Osteocyte (in vitro differentiated cells): ENCODE measurements at regions not wholly inside any gene's neighbourhood (a gene's known extent, or its start where the extent isn't known, plus 50 kb on each side); places are given as distances from the start of the nearest gene placed in this dataset.

Experiments used
- DNase-seq: peaks from one replicate; pipeline ENCODE4 v3.0.0; 2021; ENCODE audit warnings: mixed read lengths; ENCODE audit not compliant: unreplicated experiment; ENCODE audit errors: extremely low spot score
- H3K27ac Mint-ChIP-seq: one replicate; pipeline ENCODE4 v1.8.0; 2021; ENCODE audit warnings: mild to moderate bottlenecking, mixed read lengths; ENCODE audit not compliant: unreplicated experiment
- H3K27me3 Mint-ChIP-seq: one replicate; pipeline ENCODE4 v1.8.0; 2021; ENCODE audit warnings: mixed read lengths; ENCODE audit not compliant: unreplicated experiment
- H3K36me3 Mint-ChIP-seq: one replicate; pipeline ENCODE4 v1.8.0; 2021; ENCODE audit warnings: mixed read lengths; ENCODE audit not compliant: unreplicated experiment
- H3K4me1 Mint-ChIP-seq: one replicate; pipeline ENCODE4 v1.8.0; 2021; ENCODE audit warnings: mixed read lengths; ENCODE audit not compliant: unreplicated experiment
- H3K4me3 Mint-ChIP-seq: one replicate; pipeline ENCODE4 v1.8.0; 2021; ENCODE audit warnings: mild to moderate bottlenecking, moderate library complexity, mixed read lengths; ENCODE audit not compliant: unreplicated experiment
- H3K9me3 Mint-ChIP-seq: one replicate; pipeline ENCODE4 v1.8.0; 2021; ENCODE audit warnings: mixed read lengths; ENCODE audit not compliant: unreplicated experiment
- TF ChIP-seq, protein P1 (sequence below): fragments of 200-600 bp; sonication (generic); IDR thresholded peaks from 2 replicates; pipeline ENCODE4 v1.5.0; 2021; ENCODE audit warnings: antibody characterized with exemption, mild to moderate bottlenecking, moderate library complexity

DNA sequence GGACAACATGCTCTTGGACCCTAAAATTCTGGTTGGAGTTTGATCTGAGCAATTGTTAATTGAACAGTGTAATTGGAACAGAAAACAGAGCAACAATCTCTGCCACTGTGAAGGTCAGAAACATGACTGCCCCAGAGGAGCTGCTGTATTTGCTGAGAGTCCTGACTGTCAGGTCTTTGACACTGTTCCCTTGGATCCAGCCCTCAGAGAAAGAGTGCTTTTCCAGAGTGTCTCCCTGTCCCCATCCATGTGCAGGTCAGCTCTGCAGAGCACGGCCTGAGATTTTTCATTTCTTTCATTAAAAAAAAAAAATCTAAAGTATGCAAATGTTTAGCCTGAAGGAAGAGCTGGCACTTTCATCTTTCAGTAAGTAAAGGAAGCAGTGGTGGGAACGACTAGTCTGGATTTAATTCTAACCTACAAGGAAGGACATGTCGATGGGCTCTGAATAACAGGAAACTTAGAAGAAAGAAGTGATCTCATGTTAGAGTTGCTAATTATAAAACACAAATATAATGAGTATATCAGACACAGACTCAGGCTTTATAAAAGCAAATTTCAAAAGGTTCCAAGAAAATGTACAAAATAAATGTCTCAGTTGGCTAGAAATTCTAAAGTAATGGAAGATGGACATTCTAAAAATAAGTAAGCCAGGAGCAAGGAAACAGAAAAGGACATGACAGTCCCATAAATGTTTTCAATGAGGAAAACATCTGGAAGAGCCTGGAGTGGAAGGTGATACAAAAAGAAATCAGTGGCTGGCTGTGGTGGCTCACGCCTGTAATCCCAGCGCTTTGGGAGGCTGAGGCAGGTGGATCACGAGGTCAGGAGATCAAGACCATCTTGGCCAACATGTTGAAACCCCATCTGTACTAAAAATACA is 876.5 kb downstream of the EPHA4 start:
- TF ChIP-seq, protein P1, sequence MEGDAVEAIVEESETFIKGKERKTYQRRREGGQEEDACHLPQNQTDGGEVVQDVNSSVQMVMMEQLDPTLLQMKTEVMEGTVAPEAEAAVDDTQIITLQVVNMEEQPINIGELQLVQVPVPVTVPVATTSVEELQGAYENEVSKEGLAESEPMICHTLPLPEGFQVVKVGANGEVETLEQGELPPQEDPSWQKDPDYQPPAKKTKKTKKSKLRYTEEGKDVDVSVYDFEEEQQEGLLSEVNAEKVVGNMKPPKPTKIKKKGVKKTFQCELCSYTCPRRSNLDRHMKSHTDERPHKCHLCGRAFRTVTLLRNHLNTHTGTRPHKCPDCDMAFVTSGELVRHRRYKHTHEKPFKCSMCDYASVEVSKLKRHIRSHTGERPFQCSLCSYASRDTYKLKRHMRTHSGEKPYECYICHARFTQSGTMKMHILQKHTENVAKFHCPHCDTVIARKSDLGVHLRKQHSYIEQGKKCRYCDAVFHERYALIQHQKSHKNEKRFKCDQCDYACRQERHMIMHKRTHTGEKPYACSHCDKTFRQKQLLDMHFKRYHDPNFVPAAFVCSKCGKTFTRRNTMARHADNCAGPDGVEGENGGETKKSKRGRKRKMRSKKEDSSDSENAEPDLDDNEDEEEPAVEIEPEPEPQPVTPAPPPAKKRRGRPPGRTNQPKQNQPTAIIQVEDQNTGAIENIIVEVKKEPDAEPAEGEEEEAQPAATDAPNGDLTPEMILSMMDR, result no peak
- H3K36me3 Mint-ChIP-seq, result no peaks in the 10 kb centered on the region
- H3K4me3 Mint-ChIP-seq, result no peak overlapping the region
- no peaks in the 10 kb centered on the region for H3K27me3 Mint-ChIP-seq
- no peak overlapping the region for H3K27ac Mint-ChIP-seq
- peaks cover 11% of the 10 kb centered on the region for H3K4me1 Mint-ChIP-seq
- no peak for DNase-seq
- H3K9me3 Mint-ChIP-seq, result no peaks in the 10 kb centered on the region

- Mint-ChIP-seq H3K9me3 (peaks cover 3% of the 10 kb centered on the region), H3K36me3 (no peaks in the 10 kb centered on the region), H3K4me3 (no peak overlapping the region), H3K4me1 (peaks cover 11% of the 10 kb centered on the region), H3K27ac (no peak overlapping the region), H3K27me3 (no peaks in the 10 kb centered on the region)
- TF ChIP-seq, protein P1, result no peak
- no peak for DNase-seq
Observed at GRCh38 chr2:220696280-220696669, 875.8 kb downstream of the EPHA4 start.

DNA sequence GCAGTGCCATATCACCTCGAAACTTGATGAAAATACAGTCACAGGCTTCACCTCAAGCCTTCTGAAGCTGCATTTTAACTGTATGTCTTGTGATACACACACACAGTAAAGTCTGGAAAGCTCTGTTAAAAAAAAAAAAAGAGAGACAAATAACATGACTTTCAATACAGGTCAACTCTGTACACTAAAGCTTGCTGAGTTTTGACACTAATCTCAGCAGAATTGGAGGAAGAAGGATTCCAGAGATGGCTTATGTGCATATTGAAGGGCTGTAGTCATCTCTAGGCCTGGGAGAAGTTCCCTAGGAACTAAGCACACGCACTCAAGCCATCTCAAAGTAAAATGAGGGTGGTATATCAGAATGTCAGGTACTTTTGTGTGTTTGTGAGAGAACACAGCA is 875.1 kb downstream of the EPHA4 start:
- DNase-seq, result no peak
- TF ChIP-seq, protein P1, result no peak
- no peaks in the 10 kb centered on the region for H3K27me3 Mint-ChIP-seq
- no peaks in the 10 kb centered on the region for H3K36me3 Mint-ChIP-seq
- H3K4me1 Mint-ChIP-seq, result peaks cover 11% of the 10 kb centered on the region
- H3K27ac Mint-ChIP-seq, result no peak overlapping the region
- H3K4me3 Mint-ChIP-seq, result no peak overlapping the region
- peaks cover 7% of the 10 kb centered on the region for H3K9me3 Mint-ChIP-seq

DNA sequence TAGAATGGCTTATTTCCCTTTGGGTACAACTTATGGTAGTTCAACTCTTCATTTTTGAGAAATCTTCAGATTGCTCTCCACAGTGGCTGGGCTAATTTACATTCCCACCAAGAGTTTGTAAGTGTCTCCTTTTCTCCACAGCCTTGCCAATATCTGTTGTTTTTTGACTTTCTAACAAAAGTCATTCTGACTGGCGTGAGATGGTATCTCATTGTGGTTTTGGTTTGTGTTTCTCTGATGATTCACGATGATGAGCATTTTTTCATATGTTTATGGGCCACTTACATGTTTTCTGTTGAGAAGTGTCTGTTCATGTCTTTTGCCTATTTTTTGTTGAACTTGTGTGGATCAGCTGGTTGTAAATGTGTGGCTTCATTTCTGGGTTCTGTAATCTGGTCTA is 871.0 kb downstream of the EPHA4 start:
- TF ChIP-seq, protein P1, result no peak
- H3K27me3 Mint-ChIP-seq, result no peaks in the 10 kb centered on the region
- no peak overlapping the region for H3K4me3 Mint-ChIP-seq
- no peak overlapping the region for H3K27ac Mint-ChIP-seq
- no peaks in the 10 kb centered on the region for H3K36me3 Mint-ChIP-seq
- H3K9me3 Mint-ChIP-seq, result peaks cover 7% of the 10 kb centered on the region
- peaks cover 3% of the 10 kb centered on the region for H3K4me1 Mint-ChIP-seq
- DNase-seq, result no peak

GRCh38 chr2:220703279-220703678 is 868.8 kb downstream of the EPHA4 start:
- H3K4me3 Mint-ChIP-seq, result no peak overlapping the region
- peaks cover under 1% of the 10 kb centered on the region for H3K4me1 Mint-ChIP-seq
- DNase-seq, result no peak
- H3K36me3 Mint-ChIP-seq, result no peaks in the 10 kb centered on the region
- H3K27me3 Mint-ChIP-seq, result no peaks in the 10 kb centered on the region
- H3K9me3 Mint-ChIP-seq, result peaks cover 7% of the 10 kb centered on the region
- H3K27ac Mint-ChIP-seq, result no peak overlapping the region
- TF ChIP-seq, protein P1, result no peak
